ENCODE measurements at regions not wholly inside any gene's neighbourhood (a gene's known extent, or its start where the extent isn't known, plus 50 kb on each side); places are given as distances from the start of the nearest gene placed in this dataset.

- TF ChIP-seq CTCF (IDR thresholded peaks at IDR 0.05; ENCODE audit: extremely low read depth in 1 of 2, insufficient read depth in 1 of 2, low read depth in 1 of 2, low read length in 2 of 2) (no peak), EZH2 (IDR thresholded peaks at IDR 0.05; ENCODE audit: borderline replicate concordance, low read depth, low read length, severe bottlenecking) (no peak), FOS (IDR thresholded peaks at IDR 0.05; ENCODE audit: borderline replicate concordance, insufficient read depth, low read length) (no peak)
These were observed 555.9 kb upstream of the VRK2 start for GRCh38 chr2:57490741-57491140.

All from endothelial cell of umbilical vein (primary cell).